ENCODE measurements at regions not wholly inside any gene's neighbourhood (a gene's known extent, or its start where the extent isn't known, plus 50 kb on each side); places are given as distances from the start of the nearest gene placed in this dataset.
A peak's percentile ranks its signal among the peaks of the same experiment; 100 is the strongest.

DNA sequence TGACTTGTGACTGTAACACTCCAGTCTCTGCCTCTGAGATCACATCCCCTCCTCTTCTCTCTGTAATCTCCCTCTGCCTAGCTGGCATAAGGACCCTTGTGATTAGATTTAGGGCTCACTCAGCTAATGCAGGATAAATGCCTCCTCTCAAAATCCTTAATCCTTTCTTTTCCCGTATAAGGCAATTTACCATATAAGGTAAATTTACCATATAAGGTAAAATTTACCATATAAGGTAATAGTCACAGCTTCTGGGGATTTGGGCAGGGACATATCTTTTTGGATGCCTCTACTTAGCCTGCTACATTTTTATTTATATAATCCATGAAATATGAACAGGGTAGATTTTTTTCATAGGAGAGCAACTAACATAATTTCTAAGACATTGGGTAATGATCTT, 318.0 kb upstream of the PUM3 start:
- H3K4me3 ChIP-seq (replicated peaks; ENCODE audit: low read depth, low read length): no peak overlapping the region
- DNase-seq (ENCODE audit: low read depth): no peak
- TF ChIP-seq, protein P1, sequence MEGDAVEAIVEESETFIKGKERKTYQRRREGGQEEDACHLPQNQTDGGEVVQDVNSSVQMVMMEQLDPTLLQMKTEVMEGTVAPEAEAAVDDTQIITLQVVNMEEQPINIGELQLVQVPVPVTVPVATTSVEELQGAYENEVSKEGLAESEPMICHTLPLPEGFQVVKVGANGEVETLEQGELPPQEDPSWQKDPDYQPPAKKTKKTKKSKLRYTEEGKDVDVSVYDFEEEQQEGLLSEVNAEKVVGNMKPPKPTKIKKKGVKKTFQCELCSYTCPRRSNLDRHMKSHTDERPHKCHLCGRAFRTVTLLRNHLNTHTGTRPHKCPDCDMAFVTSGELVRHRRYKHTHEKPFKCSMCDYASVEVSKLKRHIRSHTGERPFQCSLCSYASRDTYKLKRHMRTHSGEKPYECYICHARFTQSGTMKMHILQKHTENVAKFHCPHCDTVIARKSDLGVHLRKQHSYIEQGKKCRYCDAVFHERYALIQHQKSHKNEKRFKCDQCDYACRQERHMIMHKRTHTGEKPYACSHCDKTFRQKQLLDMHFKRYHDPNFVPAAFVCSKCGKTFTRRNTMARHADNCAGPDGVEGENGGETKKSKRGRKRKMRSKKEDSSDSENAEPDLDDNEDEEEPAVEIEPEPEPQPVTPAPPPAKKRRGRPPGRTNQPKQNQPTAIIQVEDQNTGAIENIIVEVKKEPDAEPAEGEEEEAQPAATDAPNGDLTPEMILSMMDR (IDR thresholded peaks at IDR 0.05; ENCODE audit: low read length, missing control alignments): no peak

DNA sequence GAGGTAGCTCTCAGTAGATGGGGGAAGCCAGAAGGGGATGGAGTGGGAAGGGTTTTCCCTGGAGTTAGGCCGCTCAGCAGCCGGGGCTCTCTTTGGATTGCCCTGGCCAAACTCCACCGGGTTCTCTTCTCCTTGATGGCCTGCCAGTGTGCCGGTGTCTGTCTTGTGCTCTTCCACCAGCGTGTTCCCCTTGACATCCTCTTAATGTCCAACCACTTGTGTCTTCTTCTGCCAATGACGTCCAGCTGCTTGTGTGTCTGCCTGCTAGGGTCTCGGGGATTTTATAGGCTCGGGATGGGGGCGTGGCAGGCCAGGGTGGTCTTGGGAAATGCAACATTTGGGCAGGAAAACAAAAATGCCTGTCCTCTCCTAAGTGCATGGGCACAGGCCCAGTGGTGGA, 313.1 kb upstream of the PUM3 start:
- TF ChIP-seq, protein P1 (IDR thresholded peaks at IDR 0.05; ENCODE audit: low read length, missing control alignments): no peak
- no peak overlapping the region for H3K4me3 ChIP-seq (replicated peaks; ENCODE audit: low read depth, low read length)
- DNase-seq (ENCODE audit: low read depth): no peak

DNA sequence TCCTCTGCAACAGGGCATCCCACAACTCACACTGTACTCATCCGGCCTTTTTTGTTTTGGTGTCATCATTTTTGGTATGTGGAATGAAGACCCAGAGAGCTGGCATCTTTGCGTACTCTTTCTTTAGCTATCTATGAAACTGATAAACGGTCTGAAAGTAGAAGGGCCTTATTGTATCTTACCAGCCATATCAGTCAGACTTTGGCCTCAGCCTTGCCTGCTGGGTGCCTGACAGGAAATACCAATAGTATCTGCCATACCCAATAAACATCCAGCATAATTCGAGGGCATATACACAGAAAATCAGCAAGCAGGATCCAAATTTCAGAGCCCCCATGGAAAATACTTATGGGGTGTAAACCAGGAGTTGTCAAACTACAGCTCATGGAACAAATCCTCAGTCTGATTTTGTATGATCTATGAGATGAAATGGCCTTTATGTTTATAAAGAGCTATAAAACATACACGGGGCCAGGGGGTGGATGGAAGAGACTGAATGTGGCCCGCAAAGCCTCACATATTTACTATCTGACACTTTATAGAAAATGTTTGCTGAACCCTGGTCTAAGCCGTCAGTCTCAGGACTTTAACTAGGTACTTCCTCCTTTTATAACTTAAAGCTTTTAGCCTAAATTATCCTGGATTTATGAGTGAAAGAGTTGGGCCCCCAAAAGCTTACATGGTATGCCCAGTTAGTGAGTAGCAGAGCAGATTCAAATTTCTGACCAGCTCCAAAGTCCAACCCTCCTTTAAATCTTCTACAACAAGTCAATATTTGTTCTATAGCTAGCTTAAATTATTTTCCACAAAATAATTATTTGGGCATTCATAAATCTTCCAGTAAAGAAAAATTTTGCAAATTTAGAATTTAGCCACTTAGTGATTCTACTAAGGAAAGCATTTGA, 308.0 kb upstream of the PUM3 start:
- no peak for DNase-seq (ENCODE audit: low read depth)
- no peak overlapping the region for H3K4me3 ChIP-seq (replicated peaks; ENCODE audit: low read depth, low read length)
- TF ChIP-seq, protein P1 (IDR thresholded peaks at IDR 0.05; ENCODE audit: low read length, missing control alignments): no peak

DNA sequence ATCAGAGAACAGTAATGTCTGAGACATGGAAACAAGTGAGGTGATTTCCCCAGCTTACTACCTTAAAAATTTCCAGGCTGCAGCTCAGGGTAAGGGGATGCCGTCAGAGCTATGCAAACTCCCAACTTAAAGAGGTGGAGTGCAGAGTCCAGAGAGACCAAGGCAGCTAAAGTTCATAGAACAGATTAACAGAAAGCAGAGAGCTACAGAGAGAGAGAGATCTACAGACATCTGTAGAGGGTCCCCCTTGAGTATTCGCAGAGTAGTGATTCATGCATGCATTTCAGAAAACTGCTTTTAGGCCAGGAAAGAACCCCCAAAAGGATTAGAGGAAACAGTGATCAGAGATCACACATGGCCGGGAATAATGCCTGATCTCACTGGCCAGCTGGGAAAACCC, 306.2 kb upstream of the PUM3 start:
- TF ChIP-seq, protein P1 (IDR thresholded peaks at IDR 0.05; ENCODE audit: low read length, missing control alignments): no peak
- no peak for DNase-seq (ENCODE audit: low read depth)

DNA sequence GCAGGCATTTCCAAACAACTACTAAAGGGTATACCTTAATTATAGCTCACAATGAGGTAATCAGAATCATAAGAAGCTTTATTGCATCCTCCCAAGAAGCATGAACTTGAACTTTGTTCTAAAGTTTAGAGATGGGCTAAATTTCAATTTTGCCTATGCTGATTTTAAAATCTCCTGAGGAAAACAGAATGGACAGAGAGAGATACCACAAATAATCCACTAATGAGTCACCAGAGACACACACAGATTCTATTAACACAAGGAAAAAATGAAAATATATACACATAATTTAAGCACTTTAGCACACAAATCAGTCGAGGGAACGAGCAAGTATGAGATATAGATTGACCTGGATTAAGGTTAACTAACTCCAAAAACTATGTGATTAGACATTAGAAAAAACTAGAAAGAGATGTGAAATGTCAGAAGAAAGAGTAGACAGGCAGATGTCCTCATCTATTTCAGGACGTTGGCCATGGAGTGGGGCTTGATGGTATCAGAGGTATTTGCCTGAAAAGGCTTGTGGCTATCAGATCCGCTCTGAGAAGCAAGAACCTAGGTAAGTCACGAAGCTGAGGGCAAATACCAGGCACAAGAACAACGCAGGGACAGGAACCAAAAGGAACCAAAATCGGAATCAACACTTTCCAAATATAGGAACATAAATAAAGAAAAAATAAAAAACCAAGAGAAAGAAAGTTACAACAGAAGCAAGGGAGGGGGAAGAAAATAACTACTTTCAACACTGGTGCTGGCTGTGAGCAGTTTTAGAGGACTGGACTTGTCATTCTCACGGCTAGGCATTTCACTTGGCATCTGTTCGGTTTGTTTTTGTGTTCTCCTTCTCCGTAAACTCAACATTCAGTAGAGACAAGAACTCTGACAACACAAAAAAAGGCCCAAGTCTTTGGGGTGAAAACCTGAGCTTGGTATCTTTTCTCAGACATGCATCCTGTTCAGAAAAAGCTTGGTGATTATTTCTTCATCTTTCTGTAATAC, 294.6 kb upstream of the PUM3 start:
- H3K4me3 ChIP-seq (replicated peaks; ENCODE audit: low read depth, low read length): no peak overlapping the region
- DNase-seq (ENCODE audit: low read depth): no peak
- TF ChIP-seq, protein P1 (IDR thresholded peaks at IDR 0.05; ENCODE audit: low read length, missing control alignments): no peak

More for the DNA sequence above, 306.2 kb upstream of the PUM3 start:
- H3K4me3 ChIP-seq (replicated peaks; ENCODE audit: low read depth, low read length): no peak overlapping the region

DNA sequence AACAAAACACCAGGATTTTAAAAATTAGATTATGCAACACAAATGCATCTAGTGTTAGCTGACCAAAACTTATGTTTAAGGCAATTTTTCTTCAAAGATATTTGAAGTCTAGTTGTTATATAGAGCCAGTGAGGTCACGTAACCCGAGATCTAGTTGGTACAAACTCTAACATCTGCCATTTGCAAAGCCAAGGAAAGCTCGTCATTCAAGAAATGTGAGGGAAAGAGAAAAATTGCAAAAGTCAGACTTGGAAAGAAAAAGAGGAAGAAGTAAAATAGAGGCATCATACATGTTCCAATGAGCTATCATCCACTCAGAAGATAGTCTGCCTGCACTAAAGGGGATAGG, 293.4 kb upstream of the PUM3 start:
- H3K4me3 ChIP-seq (replicated peaks; ENCODE audit: low read depth, low read length): no peak overlapping the region
- TF ChIP-seq, protein P1 (IDR thresholded peaks at IDR 0.05; ENCODE audit: low read length, missing control alignments): no peak
- DNase-seq (ENCODE audit: low read depth): peak; percentile 2

All from fibroblast of pulmonary artery (primary cell).